Chondrocyte (in vitro differentiated cells): ENCODE measurements at regions not wholly inside any gene's neighbourhood (a gene's known extent, or its start where the extent isn't known, plus 50 kb on each side); places are given as distances from the start of the nearest gene placed in this dataset.

ENCODE experiments used
- DNase-seq: peaks from one replicate; pipeline ENCODE4 v3.0.0; 2021; ENCODE audit warnings: mixed read lengths, low spot score
- H3K27ac Mint-ChIP-seq: one replicate; pipeline ENCODE4 v1.8.0; 2021; ENCODE audit warnings: mild to moderate bottlenecking, moderate library complexity, mixed read lengths; ENCODE audit not compliant: unreplicated experiment
- H3K27me3 Mint-ChIP-seq: 2 replicates; pipeline ENCODE4 v1.8.0; 2021; ENCODE audit warnings: low read depth, mixed read lengths
- H3K36me3 Mint-ChIP-seq: 2 replicates; pipeline ENCODE4 v1.8.0; 2021; ENCODE audit warnings: low read depth, mixed read lengths
- H3K4me1 Mint-ChIP-seq: 2 replicates; pipeline ENCODE4 v1.8.0; 2021; ENCODE audit warnings: low read depth, mild to moderate bottlenecking, mixed read lengths
- H3K4me3 Mint-ChIP-seq: one replicate; pipeline ENCODE4 v1.8.0; 2021; ENCODE audit warnings: mild to moderate bottlenecking, moderate library complexity, mixed read lengths; ENCODE audit not compliant: unreplicated experiment
- H3K9me3 Mint-ChIP-seq: 2 replicates; pipeline ENCODE4 v1.8.0; 2021; ENCODE audit warnings: low read depth, mixed read lengths
- CTCF ChIP-seq: fragments of 200-600 bp; sonication (generic); IDR thresholded peaks from 2 replicates; pipeline ENCODE4 v1.5.0; 2021; ENCODE audit warnings: antibody characterized with exemption, mild to moderate bottlenecking, moderate library complexity

GRCh38 chr13:56110751-56111150 lies 1030.0 kb upstream of the PRR20A start:
- Mint-ChIP-seq H3K36me3 (no peaks in the 10 kb centered on the region), H3K27ac (no peak overlapping the region), H3K4me3 (no peak overlapping the region), H3K4me1 (no peaks in the 10 kb centered on the region), H3K9me3 (peaks cover 13% of the 10 kb centered on the region), H3K27me3 (no peaks in the 10 kb centered on the region)
- TF ChIP-seq CTCF, result no peak
- no peak for DNase-seq

GRCh38 chr13:56134524-56134923 lies 1006.2 kb upstream of the PRR20A start:
- TF ChIP-seq CTCF, result no peak
- Mint-ChIP-seq H3K36me3 (no peaks in the 10 kb centered on the region), H3K27me3 (no peaks in the 10 kb centered on the region), H3K27ac (no peak overlapping the region), H3K4me3 (no peak overlapping the region), H3K9me3 (peaks cover 4% of the 10 kb centered on the region), H3K4me1 (no peaks in the 10 kb centered on the region)
- no peak for DNase-seq

GRCh38 chr13:56166864-56167263 lies 973.9 kb upstream of the PRR20A start:
- Mint-ChIP-seq H3K36me3 (no peaks in the 10 kb centered on the region), H3K4me3 (no peak overlapping the region), H3K27ac (no peak overlapping the region), H3K4me1 (no peaks in the 10 kb centered on the region), H3K9me3 (no peaks in the 10 kb centered on the region), H3K27me3 (no peaks in the 10 kb centered on the region)
- DNase-seq, result no peak
- TF ChIP-seq CTCF, result no peak

GRCh38 chr13:56168581-56168980 lies 972.1 kb upstream of the PRR20A start:
- Mint-ChIP-seq H3K36me3 (no peaks in the 10 kb centered on the region), H3K27me3 (no peaks in the 10 kb centered on the region), H3K27ac (no peak overlapping the region), H3K4me1 (no peaks in the 10 kb centered on the region), H3K4me3 (no peak overlapping the region), H3K9me3 (no peaks in the 10 kb centered on the region)
- TF ChIP-seq CTCF, result no peak
- no peak for DNase-seq

GRCh38 chr13:56173346-56173745 lies 967.4 kb upstream of the PRR20A start:
- Mint-ChIP-seq H3K27ac (no peak overlapping the region), H3K4me3 (no peak overlapping the region), H3K9me3 (peaks cover 6% of the 10 kb centered on the region), H3K27me3 (no peaks in the 10 kb centered on the region), H3K4me1 (no peaks in the 10 kb centered on the region), H3K36me3 (no peaks in the 10 kb centered on the region)
- no peak for TF ChIP-seq CTCF
- DNase-seq, result no peak
